Liver (tissue), 8 donors: ENCODE measurements at regions not wholly inside any gene's neighbourhood (a gene's known extent, or its start where the extent isn't known, plus 50 kb on each side); places are given as distances from the start of the nearest gene placed in this dataset.

Experiments
- DNase-seq: peaks from one replicate; pipeline ENCODE4 v3.0.0-alpha.2; 2017; ENCODE audit warnings: low spot score
- H3K27ac ChIP-seq, 2 donors: one replicate each; pipeline ENCODE4 v1.7.0; 2013; ENCODE audit warnings: inconsistent platforms in 2 of 2, low read length in 2 of 2, control low read depth in 1 of 2, low read depth in 1 of 2, mild to moderate bottlenecking in 1 of 2
- H3K27me3 ChIP-seq, 4 donors: one replicate each; pipeline versions ENCODE4 v1.6.1 to v1.7.0; 2013; ENCODE audit warnings: low read length in 3 of 4, inconsistent platforms in 1 of 4, mild to moderate bottlenecking in 1 of 4, moderate library complexity in 1 of 4; ENCODE audit not compliant: control insufficient read depth in 4 of 4, insufficient read depth in 4 of 4
- H3K36me3 ChIP-seq, 4 donors: one replicate each; pipeline versions ENCODE4 v1.6.1 to v1.7.0; 2013; ENCODE audit warnings: low read length in 3 of 4, mild to moderate bottlenecking in 3 of 4, low read depth in 1 of 4, moderate library complexity in 1 of 4; ENCODE audit not compliant: control insufficient read depth in 4 of 4, insufficient read depth in 3 of 4
- H3K4me1 ChIP-seq, 4 donors: one replicate each; pipeline versions ENCODE4 v1.6.1 to v1.7.0; 2013; ENCODE audit warnings: low read length in 3 of 4, mild to moderate bottlenecking in 3 of 4, moderate library complexity in 1 of 4; ENCODE audit not compliant: control insufficient read depth in 4 of 4, insufficient read depth in 4 of 4
- H3K4me3 ChIP-seq, 3 donors: one replicate each; pipeline versions ENCODE4 v1.6.1 to v1.7.0; 2013; ENCODE audit warnings: low read length in 3 of 3, control low read depth in 1 of 3, low read depth in 1 of 3, mild to moderate bottlenecking in 1 of 3
- H3K9ac ChIP-seq, 2 donors: one replicate each; pipeline ENCODE4 v1.7.0; 2013; ENCODE audit warnings: low read length in 2 of 2, mild to moderate bottlenecking in 2 of 2, moderate library complexity in 2 of 2, control low read depth in 1 of 2, low read depth in 1 of 2
- H3K9me3 ChIP-seq, 4 donors: one replicate each; pipeline versions ENCODE4 v1.6.1 to v1.7.0; 2013; ENCODE audit warnings: low read length in 3 of 4; ENCODE audit not compliant: control insufficient read depth in 4 of 4
- EGR1 ChIP-seq, 2 donors: IDR thresholded peaks; 2 replicates each; pipeline ENCODE4 v1.6.1; 2016 to 2018; ENCODE audit warnings: antibody characterized with exemption in 2 of 2, low read depth in 2 of 2
- GABPA ChIP-seq, 2 donors: IDR thresholded peaks in 1 of 2; conservative IDR thresholded peaks in 1 of 2; 2 replicates each; pipeline ENCODE4 v1.6.1; 2016; ENCODE audit warnings: antibody characterized with exemption in 2 of 2, mild to moderate bottlenecking in 1 of 2, moderate library complexity in 1 of 2
- HNF4A ChIP-seq, 2 donors: conservative IDR thresholded peaks; 2 replicates each; pipeline ENCODE4 v1.6.1; 2016; ENCODE audit warnings: antibody characterized with exemption in 2 of 2, mild to moderate bottlenecking in 2 of 2
- HNF4G ChIP-seq: IDR thresholded peaks from 2 replicates; pipeline ENCODE4 v1.6.1; 2016; ENCODE audit warnings: antibody characterized with exemption
- JUND ChIP-seq, 2 donors: IDR thresholded peaks; 2 replicates each; pipeline ENCODE4 v1.6.1; 2016; ENCODE audit warnings: antibody characterized with exemption in 2 of 2
- NR2F2 ChIP-seq: IDR thresholded peaks from 2 replicates; pipeline ENCODE4 v1.6.1; 2016; ENCODE audit warnings: antibody characterized with exemption
- RXRA ChIP-seq, 2 donors: IDR thresholded peaks; 2 replicates each; pipeline ENCODE4 v1.6.1; 2017 to 2018; ENCODE audit warnings: antibody characterized with exemption in 2 of 2, mild to moderate bottlenecking in 1 of 2
- SP1 ChIP-seq: IDR thresholded peaks from 2 replicates; pipeline ENCODE4 v1.6.1; 2018; ENCODE audit warnings: antibody characterized with exemption, mild to moderate bottlenecking
- TAF1 ChIP-seq: conservative IDR thresholded peaks from 2 replicates; pipeline ENCODE4 v1.6.1; 2016; ENCODE audit warnings: antibody characterized with exemption, mild to moderate bottlenecking
- YY1 ChIP-seq: IDR thresholded peaks from 2 replicates; pipeline ENCODE4 v1.6.1; 2016; ENCODE audit warnings: antibody characterized with exemption, mild to moderate bottlenecking
- WGBS: extraction: QIAGEN DNeasy Blood & Tissue Kit; methylation state at CpG from one replicate; pipeline ENCODE4 v1.1.7; 2013; 5-methylcytosine and 5-hydroxymethylcytosine counted together
- TF ChIP-seq, protein P1 (sequence below): IDR thresholded peaks from 2 replicates; pipeline ENCODE4 v1.6.1; 2016; ENCODE audit warnings: antibody characterized with exemption
- TF ChIP-seq, protein P2 (sequence below): IDR thresholded peaks from 2 replicates; pipeline ENCODE4 v1.6.1; 2016; ENCODE audit warnings: antibody characterized with exemption, mild to moderate bottlenecking
- TF ChIP-seq, protein P3 (sequence below): IDR thresholded peaks from 2 replicates; pipeline ENCODE4 v1.6.1; 2016; ENCODE audit warnings: antibody characterized with exemption
- TF ChIP-seq, protein P4 (sequence below): IDR thresholded peaks from 2 replicates; pipeline ENCODE4 v1.6.1; 2016; ENCODE audit warnings: antibody characterized with exemption
- TF ChIP-seq, protein P5 (sequence below): fragments of 150-350 bp; IDR thresholded peaks from 2 replicates; pipeline ENCODE4 v1.5.1; 2017; ENCODE audit warnings: improper control_type of control experiment, low read depth, low read length; ENCODE audit not compliant: missing input control
- donor health status: healthy.
- donor health status: healthy.
- donor health status: healthy.
- donor health status: healthy.
- donor health status: healthy.

DNA sequence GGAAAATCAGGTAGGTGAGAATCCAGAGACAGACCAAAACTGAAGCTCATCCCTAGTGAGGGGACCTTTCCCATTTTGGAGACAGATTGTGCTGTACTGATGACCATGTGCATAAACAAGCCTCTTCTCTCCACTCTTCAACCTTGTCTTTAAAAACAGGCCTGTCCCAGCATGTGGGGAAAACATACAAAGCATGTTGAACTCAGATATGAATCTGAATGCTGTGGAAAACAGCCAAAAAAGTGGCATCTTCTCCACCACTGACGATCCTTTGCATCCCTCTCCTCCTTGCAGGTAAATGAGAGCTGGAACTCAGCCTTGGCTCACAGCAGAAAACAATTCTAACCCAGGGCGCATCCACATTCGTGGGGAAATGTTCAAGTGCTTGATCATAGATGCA is 123.7 kb upstream of the FOXQ1 start:
- TF ChIP-seq, protein P1, sequence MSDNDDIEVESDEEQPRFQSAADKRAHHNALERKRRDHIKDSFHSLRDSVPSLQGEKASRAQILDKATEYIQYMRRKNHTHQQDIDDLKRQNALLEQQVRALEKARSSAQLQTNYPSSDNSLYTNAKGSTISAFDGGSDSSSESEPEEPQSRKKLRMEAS: no peak
- no peak for TF ChIP-seq JUND (IDR thresholded peaks at IDR 0.05)
- no peak for TF ChIP-seq YY1
- TF ChIP-seq TAF1: no peak
- no peak for TF ChIP-seq HNF4G
- TF ChIP-seq, protein P2, sequence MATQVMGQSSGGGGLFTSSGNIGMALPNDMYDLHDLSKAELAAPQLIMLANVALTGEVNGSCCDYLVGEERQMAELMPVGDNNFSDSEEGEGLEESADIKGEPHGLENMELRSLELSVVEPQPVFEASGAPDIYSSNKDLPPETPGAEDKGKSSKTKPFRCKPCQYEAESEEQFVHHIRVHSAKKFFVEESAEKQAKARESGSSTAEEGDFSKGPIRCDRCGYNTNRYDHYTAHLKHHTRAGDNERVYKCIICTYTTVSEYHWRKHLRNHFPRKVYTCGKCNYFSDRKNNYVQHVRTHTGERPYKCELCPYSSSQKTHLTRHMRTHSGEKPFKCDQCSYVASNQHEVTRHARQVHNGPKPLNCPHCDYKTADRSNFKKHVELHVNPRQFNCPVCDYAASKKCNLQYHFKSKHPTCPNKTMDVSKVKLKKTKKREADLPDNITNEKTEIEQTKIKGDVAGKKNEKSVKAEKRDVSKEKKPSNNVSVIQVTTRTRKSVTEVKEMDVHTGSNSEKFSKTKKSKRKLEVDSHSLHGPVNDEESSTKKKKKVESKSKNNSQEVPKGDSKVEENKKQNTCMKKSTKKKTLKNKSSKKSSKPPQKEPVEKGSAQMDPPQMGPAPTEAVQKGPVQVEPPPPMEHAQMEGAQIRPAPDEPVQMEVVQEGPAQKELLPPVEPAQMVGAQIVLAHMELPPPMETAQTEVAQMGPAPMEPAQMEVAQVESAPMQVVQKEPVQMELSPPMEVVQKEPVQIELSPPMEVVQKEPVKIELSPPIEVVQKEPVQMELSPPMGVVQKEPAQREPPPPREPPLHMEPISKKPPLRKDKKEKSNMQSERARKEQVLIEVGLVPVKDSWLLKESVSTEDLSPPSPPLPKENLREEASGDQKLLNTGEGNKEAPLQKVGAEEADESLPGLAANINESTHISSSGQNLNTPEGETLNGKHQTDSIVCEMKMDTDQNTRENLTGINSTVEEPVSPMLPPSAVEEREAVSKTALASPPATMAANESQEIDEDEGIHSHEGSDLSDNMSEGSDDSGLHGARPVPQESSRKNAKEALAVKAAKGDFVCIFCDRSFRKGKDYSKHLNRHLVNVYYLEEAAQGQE: no peak
- no peak for TF ChIP-seq RXRA (IDR thresholded peaks at IDR 0.05)
- TF ChIP-seq, protein P3, sequence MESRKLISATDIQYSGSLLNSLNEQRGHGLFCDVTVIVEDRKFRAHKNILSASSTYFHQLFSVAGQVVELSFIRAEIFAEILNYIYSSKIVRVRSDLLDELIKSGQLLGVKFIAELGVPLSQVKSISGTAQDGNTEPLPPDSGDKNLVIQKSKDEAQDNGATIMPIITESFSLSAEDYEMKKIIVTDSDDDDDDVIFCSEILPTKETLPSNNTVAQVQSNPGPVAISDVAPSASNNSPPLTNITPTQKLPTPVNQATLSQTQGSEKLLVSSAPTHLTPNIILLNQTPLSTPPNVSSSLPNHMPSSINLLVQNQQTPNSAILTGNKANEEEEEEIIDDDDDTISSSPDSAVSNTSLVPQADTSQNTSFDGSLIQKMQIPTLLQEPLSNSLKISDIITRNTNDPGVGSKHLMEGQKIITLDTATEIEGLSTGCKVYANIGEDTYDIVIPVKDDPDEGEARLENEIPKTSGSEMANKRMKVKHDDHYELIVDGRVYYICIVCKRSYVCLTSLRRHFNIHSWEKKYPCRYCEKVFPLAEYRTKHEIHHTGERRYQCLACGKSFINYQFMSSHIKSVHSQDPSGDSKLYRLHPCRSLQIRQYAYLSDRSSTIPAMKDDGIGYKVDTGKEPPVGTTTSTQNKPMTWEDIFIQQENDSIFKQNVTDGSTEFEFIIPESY: no peak
- no peak for TF ChIP-seq SP1
- TF ChIP-seq, protein P4, sequence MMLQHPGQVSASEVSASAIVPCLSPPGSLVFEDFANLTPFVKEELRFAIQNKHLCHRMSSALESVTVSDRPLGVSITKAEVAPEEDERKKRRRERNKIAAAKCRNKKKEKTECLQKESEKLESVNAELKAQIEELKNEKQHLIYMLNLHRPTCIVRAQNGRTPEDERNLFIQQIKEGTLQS: no peak
- TF ChIP-seq GABPA (IDR thresholded peaks at IDR 0.05 in 1 of 2, conservative IDR thresholded peaks at IDR 0.05 in 1 of 2): no peak
- no peak for TF ChIP-seq HNF4A (conservative IDR thresholded peaks at IDR 0.05)
- TF ChIP-seq, protein P5, sequence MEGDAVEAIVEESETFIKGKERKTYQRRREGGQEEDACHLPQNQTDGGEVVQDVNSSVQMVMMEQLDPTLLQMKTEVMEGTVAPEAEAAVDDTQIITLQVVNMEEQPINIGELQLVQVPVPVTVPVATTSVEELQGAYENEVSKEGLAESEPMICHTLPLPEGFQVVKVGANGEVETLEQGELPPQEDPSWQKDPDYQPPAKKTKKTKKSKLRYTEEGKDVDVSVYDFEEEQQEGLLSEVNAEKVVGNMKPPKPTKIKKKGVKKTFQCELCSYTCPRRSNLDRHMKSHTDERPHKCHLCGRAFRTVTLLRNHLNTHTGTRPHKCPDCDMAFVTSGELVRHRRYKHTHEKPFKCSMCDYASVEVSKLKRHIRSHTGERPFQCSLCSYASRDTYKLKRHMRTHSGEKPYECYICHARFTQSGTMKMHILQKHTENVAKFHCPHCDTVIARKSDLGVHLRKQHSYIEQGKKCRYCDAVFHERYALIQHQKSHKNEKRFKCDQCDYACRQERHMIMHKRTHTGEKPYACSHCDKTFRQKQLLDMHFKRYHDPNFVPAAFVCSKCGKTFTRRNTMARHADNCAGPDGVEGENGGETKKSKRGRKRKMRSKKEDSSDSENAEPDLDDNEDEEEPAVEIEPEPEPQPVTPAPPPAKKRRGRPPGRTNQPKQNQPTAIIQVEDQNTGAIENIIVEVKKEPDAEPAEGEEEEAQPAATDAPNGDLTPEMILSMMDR: no peak
- TF ChIP-seq NR2F2: no peak
- TF ChIP-seq EGR1 (IDR thresholded peaks at IDR 0.05; ENCODE audit: low read depth in 2 of 2): no peak
- Histone ChIP-seq H3K4me3 (no peak overlapping the region), H3K36me3 (no peaks in the 10 kb centered on the region), H3K9ac (no peak overlapping the region), H3K27me3 (no peaks in the 10 kb centered on the region), H3K9me3 (no peaks in the 10 kb centered on the region), H3K27ac (no peak overlapping the region), H3K4me1 (peaks cover 0 to 4% (median under 1%) of the 10 kb centered on the region in 4 donors)
- 87% methylated on average over 3 of the region's 3 CpGs for WGBS
- no peak for DNase-seq
